H9 (cell line): ENCODE measurements at regions not wholly inside any gene's neighbourhood (a gene's known extent, or its start where the extent isn't known, plus 50 kb on each side); places are given as distances from the start of the nearest gene placed in this dataset.

Experiments used
- DNase-seq: peaks from one replicate; pipeline ENCODE4 v3.0.0-alpha.2; 2017
- H2AFZ ChIP-seq: one replicate; pipeline ENCODE4 v1.6.1; 2013; ENCODE audit warnings: mild to moderate bottlenecking, low read length, control low read depth, moderate library complexity
- H2AK5ac ChIP-seq: 2 replicates; pipeline ENCODE4 v1.6.1; 2013; ENCODE audit warnings: low read length, control low read depth, mixed read lengths; ENCODE audit not compliant: insufficient read length
- H2BK120ac ChIP-seq: one replicate; pipeline ENCODE4 v1.6.1; 2013; ENCODE audit warnings: low read depth, mild to moderate bottlenecking, low read length, control low read depth, inconsistent platforms; ENCODE audit not compliant: poor library complexity, severe bottlenecking
- H2BK12ac ChIP-seq: 2 replicates; pipeline ENCODE4 v1.6.1; 2013; ENCODE audit warnings: low read length, control low read depth, mixed read lengths, low read depth; ENCODE audit not compliant: insufficient read length
- H2BK15ac ChIP-seq: 2 replicates; pipeline ENCODE4 v1.6.1; 2013; ENCODE audit warnings: low read depth, low read length, control low read depth
- H2BK20ac ChIP-seq: one replicate; pipeline ENCODE4 v1.6.1; 2013; ENCODE audit warnings: low read depth, mild to moderate bottlenecking, low read length, control low read depth, inconsistent platforms; ENCODE audit not compliant: poor library complexity, severe bottlenecking
- H2BK5ac ChIP-seq: 2 replicates; pipeline ENCODE4 v1.6.1; 2013; ENCODE audit warnings: low read length, control low read depth, mixed read lengths; ENCODE audit not compliant: insufficient read length
- H3K14ac ChIP-seq: 2 replicates; pipeline ENCODE4 v1.6.1; 2013; ENCODE audit warnings: low read length, control low read depth; ENCODE audit not compliant: insufficient read depth
- H3K18ac ChIP-seq: 2 replicates; pipeline ENCODE4 v1.6.1; 2013; ENCODE audit warnings: low read depth, mild to moderate bottlenecking, mixed read lengths, low read length, control low read depth; ENCODE audit not compliant: insufficient read length
- H3K23ac ChIP-seq: 2 replicates; pipeline ENCODE4 v1.6.1; 2013; ENCODE audit warnings: low read length, control low read depth, mixed read lengths, low read depth; ENCODE audit not compliant: insufficient read length
- H3K23me2 ChIP-seq: 2 replicates; pipeline ENCODE4 v1.6.1; 2013; ENCODE audit warnings: low read depth, mild to moderate bottlenecking, mixed read lengths, low read length, control low read depth; ENCODE audit not compliant: insufficient read length, poor library complexity, severe bottlenecking
- H3K27ac ChIP-seq: 2 replicates; pipeline ENCODE4 v1.5.1; 2013; ENCODE audit warnings: low read length, control low read depth, mixed read lengths, low read depth; ENCODE audit not compliant: insufficient read length
- H3K27me3 ChIP-seq: 2 replicates; pipeline ENCODE4 v1.6.1; 2013; ENCODE audit warnings: low read length, control low read depth, inconsistent platforms; ENCODE audit not compliant: insufficient read depth
- H3K4ac ChIP-seq: 2 replicates; pipeline ENCODE4 v1.6.1; 2013; ENCODE audit warnings: low read depth, mild to moderate bottlenecking, control low read depth, inconsistent platforms, low read length, moderate library complexity
- H3K4me1 ChIP-seq: 2 replicates; pipeline ENCODE4 v1.6.1; 2013; ENCODE audit warnings: low read length, control low read depth, inconsistent platforms; ENCODE audit not compliant: insufficient read depth
- H3K4me2 ChIP-seq: 2 replicates; pipeline ENCODE4 v1.6.1; 2013; ENCODE audit warnings: low read length, control low read depth, mixed read lengths; ENCODE audit not compliant: insufficient read length, insufficient read depth
- H3K56ac ChIP-seq: 2 replicates; pipeline ENCODE4 v1.6.1; 2013; ENCODE audit warnings: low read depth, mild to moderate bottlenecking, mixed read lengths, low read length, control low read depth; ENCODE audit not compliant: insufficient read length
- H3K79me1 ChIP-seq: 2 replicates; pipeline ENCODE4 v1.6.1; 2013; ENCODE audit warnings: low read depth, mild to moderate bottlenecking, moderate library complexity, low read length, control low read depth, inconsistent platforms; ENCODE audit not compliant: insufficient read depth, poor library complexity, severe bottlenecking
- H3K79me2 ChIP-seq: 2 replicates; pipeline ENCODE4 v1.6.1; 2013; ENCODE audit warnings: low read length, control low read depth, inconsistent platforms; ENCODE audit not compliant: insufficient read depth
- H3K9ac ChIP-seq: 2 replicates; pipeline ENCODE4 v1.6.1; 2013; ENCODE audit warnings: low read length, control low read depth, mixed read lengths; ENCODE audit not compliant: insufficient read length; ENCODE audit errors: extremely low read depth
- H3K9me3 ChIP-seq: one replicate; pipeline ENCODE4 v1.6.1; 2013; ENCODE audit warnings: low read depth, low read length, inconsistent platforms; ENCODE audit not compliant: control insufficient read depth
- H3T11ph ChIP-seq: one replicate; pipeline ENCODE4 v1.6.1; 2013; ENCODE audit warnings: mild to moderate bottlenecking, low read length, control low read depth, inconsistent platforms
- H4K20me1 ChIP-seq: one replicate; pipeline ENCODE4 v1.6.1; 2013; ENCODE audit not compliant: control insufficient read depth, insufficient read length, insufficient read depth
- H4K5ac ChIP-seq: 2 replicates; pipeline ENCODE4 v1.6.1; 2013; ENCODE audit warnings: low read depth, mild to moderate bottlenecking, mixed read lengths, low read length, control low read depth; ENCODE audit not compliant: insufficient read length
- H4K8ac ChIP-seq: replicated peaks from 2 replicates; pipeline ENCODE4 v1.6.1; 2013; ENCODE audit warnings: low read length, control low read depth, mixed read lengths, low read depth; ENCODE audit not compliant: insufficient read length
- H4K91ac ChIP-seq: 2 replicates; pipeline ENCODE4 v1.6.1; 2013; ENCODE audit warnings: low read depth, mild to moderate bottlenecking, moderate library complexity, mixed read lengths, low read length, control low read depth; ENCODE audit not compliant: insufficient read length
- H3K27ac Mint-ChIP-seq, 3 experiments: 2 replicates in 2 of 3; 3 replicates in 1 of 3; pipeline ENCODE4 v1.8.0; 2020 to 2021; ENCODE audit warnings: mixed read lengths in 3 of 3, mild to moderate bottlenecking in 1 of 3, moderate library complexity in 1 of 3
- H3K27me3 Mint-ChIP-seq: 2 replicates; pipeline ENCODE4 v1.8.0; 2021; ENCODE audit warnings: low read depth, mild to moderate bottlenecking, moderate library complexity, mixed read lengths
- H3K36me3 Mint-ChIP-seq, 3 experiments: 2 replicates in 2 of 3; 3 replicates in 1 of 3; pipeline ENCODE4 v1.8.0; 2020 to 2021; ENCODE audit warnings: low read depth in 3 of 3, mixed read lengths in 3 of 3; ENCODE audit not compliant: insufficient read depth in 1 of 3
- H3K4me1 Mint-ChIP-seq, 2 experiments: 2 replicates each; pipeline ENCODE4 v1.8.0; 2020; ENCODE audit warnings: mixed read lengths in 2 of 2
- H3K4me3 Mint-ChIP-seq, 2 experiments: 2 replicates in 1 of 2; 3 replicates in 1 of 2; pipeline ENCODE4 v1.8.0; 2020 to 2021; ENCODE audit warnings: mild to moderate bottlenecking in 2 of 2, mixed read lengths in 2 of 2, moderate library complexity in 1 of 2
- H3K9me3 Mint-ChIP-seq, 2 experiments: 2 replicates in 1 of 2; 3 replicates in 1 of 2; pipeline ENCODE4 v1.8.0; 2020; ENCODE audit warnings: mild to moderate bottlenecking in 2 of 2, mixed read lengths in 2 of 2, moderate library complexity in 1 of 2
- CTCF ChIP-seq: fragments of 200-600 bp; sonication (generic); conservative IDR thresholded peaks from 3 replicates; pipeline ENCODE4 v1.8.0; 2021; ENCODE audit warnings: antibody characterized with exemption, mild to moderate bottlenecking
- WGBS: extraction: QIAGEN DNeasy Blood & Tissue Kit; methylation state at CpG from one replicate; pipeline ENCODE4 v1.1.7; 2013; ENCODE audit warnings: missing lambda C conversion rate, low lambda C conversion rate, mixed read lengths; ENCODE audit not compliant: insufficient read length; ENCODE audit errors: extremely low coverage; 5-methylcytosine and 5-hydroxymethylcytosine counted together

- Mint-ChIP-seq H3K27me3 (peaks cover 11% of the 10 kb centered on the region), H3K27ac (no peak overlapping the region), H3K36me3 (0 out of 7 replicates have a peak, but pooled peaks cover 0 to 1% (median 0%) of the 10 kb centered on the region in 3 experiments), H3K4me3 (no peak overlapping the region), H3K9me3 (peaks cover 0 to 1% of the 10 kb centered on the region in 2 experiments; a peak in 2 of 5 replicates), H3K4me1 (peaks cover 23 to 24% of the 10 kb centered on the region in 2 experiments)
- Histone ChIP-seq H3K27me3 (no peaks in the 10 kb centered on the region; the same call in 1 of the 2 replicates), H2BK12ac (no peak overlapping the region), H2BK20ac (no peak overlapping the region), H3K79me1 (no peaks in the 10 kb centered on the region), H2BK5ac (no peak overlapping the region), H3K27ac (no peak overlapping the region), H3K14ac (no peak overlapping the region), H3K9me3 (no peaks in the 10 kb centered on the region), H4K5ac (no peak overlapping the region), H3K56ac (no peak overlapping the region), H3K18ac (no peak overlapping the region), H3K4ac (no peak overlapping the region), H3K23me2 (no peaks in the 10 kb centered on the region), H3K23ac (no peak overlapping the region), H2BK15ac (no peak overlapping the region), H4K20me1 (no peaks in the 10 kb centered on the region), H2AFZ (no peak overlapping the region), H2AK5ac (no peak overlapping the region), H2BK120ac (no peak overlapping the region), H3T11ph (no peak overlapping the region), H3K9ac (no peak overlapping the region), H4K8ac (no peak overlapping the region), H3K4me2 (no peak overlapping the region), H3K79me2 (no peaks in the 10 kb centered on the region), H4K91ac (no peak overlapping the region), H3K4me1 (0 out of 2 replicates have a peak, but pooled peaks cover 1% of the 10 kb centered on the region)
- TF ChIP-seq CTCF = no peak
- no CpG with 5 or more reads among the region's 8 CpGs for whole genome bisulfite sequencing
- DNase-seq = no peak
Observed at GRCh38 chr15:93205413-93205812, 116.4 kb upstream of the RGMA start.
